ENCODE measurements at regions not wholly inside any gene's neighbourhood (a gene's known extent, or its start where the extent isn't known, plus 50 kb on each side); places are given as distances from the start of the nearest gene placed in this dataset.

GRCh38 chr6:94341173-94341572 is 921.8 kb upstream of the EPHA7 start:
- ChIA-PET CTCF (no interaction called here), POLR2A (no interaction called here)
- no peak for TF ChIP-seq CTCF (IDR thresholded peaks at IDR 0.05; ENCODE audit: control extremely low read depth, extremely low read depth, low read depth, missing control alignments)

GRCh38 chr6:94323853-94324252 is 904.5 kb upstream of the EPHA7 start:
- no peak for DNase-seq (ENCODE audit: extremely low spot score)
- ChIA-PET POLR2A (no interaction called here), CTCF (interaction anchor here (1.1 kb wide), 1 partner anchor 10 kb away, joined by 3 read pairs; no protein-coding TSS in a partner anchor)
- no peak for TF ChIP-seq CTCF (IDR thresholded peaks at IDR 0.05; ENCODE audit: control extremely low read depth, extremely low read depth, low read depth, missing control alignments)

More at GRCh38 chr6:94341173-94341572, 921.8 kb upstream of the EPHA7 start:
- no peak for DNase-seq (ENCODE audit: extremely low spot score)

- POLR2A ChIA-PET, result no interaction called here
- CTCF ChIA-PET, result interaction anchor here (0.9 kb wide), 1 partner anchor 13 kb away, joined by 3 read pairs; no protein-coding TSS in a partner anchor
- no peak for TF ChIP-seq CTCF (IDR thresholded peaks at IDR 0.05; ENCODE audit: control extremely low read depth, extremely low read depth, low read depth, missing control alignments)
- DNase-seq (ENCODE audit: extremely low spot score), result no peak
These were observed 881.2 kb upstream of the EPHA7 start for GRCh38 chr6:94300424-94301144.

- DNase-seq (ENCODE audit: extremely low spot score), result no peak
- ChIA-PET POLR2A (no interaction called here), CTCF (no interaction called here)
- TF ChIP-seq CTCF (IDR thresholded peaks at IDR 0.05; ENCODE audit: control extremely low read depth, extremely low read depth, low read depth, missing control alignments), result no peak
These were observed 869.8 kb upstream of the EPHA7 start for GRCh38 chr6:94289131-94289530.

GRCh38 chr6:94278146-94278545 is 858.8 kb upstream of the EPHA7 start:
- no peak for DNase-seq (ENCODE audit: extremely low spot score)
- ChIA-PET CTCF (no interaction called here), POLR2A (no interaction called here)
- TF ChIP-seq CTCF (IDR thresholded peaks at IDR 0.05; ENCODE audit: control extremely low read depth, extremely low read depth, low read depth, missing control alignments), result no peak

- ChIA-PET CTCF (interaction anchor here (0.9 kb wide), 1 partner anchor 22 kb away, joined by 3 read pairs; no protein-coding TSS in a partner anchor), POLR2A (no interaction called here)
- TF ChIP-seq CTCF (IDR thresholded peaks at IDR 0.05; ENCODE audit: control extremely low read depth, extremely low read depth, low read depth, missing control alignments), result no peak
- no peak for DNase-seq (ENCODE audit: extremely low spot score)
These were observed 853.0 kb upstream of the EPHA7 start for GRCh38 chr6:94272327-94272726.

Measured in GM10248 (cell line).